H7 (cell line): ENCODE measurements at regions not wholly inside any gene's neighbourhood (a gene's known extent, or its start where the extent isn't known, plus 50 kb on each side); places are given as distances from the start of the nearest gene placed in this dataset.
"Not testable (repeated sequence)": the region's sequence is repeated elsewhere in the genome, so short reads cannot be mapped to it uniquely, and the experiment has no call there.

Experiments
- DNase-seq: peaks from one replicate; pipeline ENCODE4 v3.0.0; 2012
- H3K27me3 ChIP-seq: 2 replicates; pipeline ENCODE4 v1.6.0; 2011; ENCODE audit warnings: mild to moderate bottlenecking, low read length; ENCODE audit not compliant: control insufficient read depth, insufficient read depth
- H3K36me3 ChIP-seq: replicated peaks from 2 replicates; pipeline ENCODE4 v1.5.1; 2011; ENCODE audit warnings: low read length; ENCODE audit not compliant: control insufficient read depth, insufficient read depth
- H3K4me3 ChIP-seq: 2 replicates; pipeline ENCODE4 v1.5.1; 2011; ENCODE audit warnings: low read depth, mild to moderate bottlenecking, control low read depth, low read length, moderate library complexity; ENCODE audit not compliant: insufficient read depth

- no peaks in the 10 kb centered on the region; the same call in 1 of the 2 replicates for H3K27me3 ChIP-seq
- no peak for DNase-seq
- no peak overlapping the region for H3K4me3 ChIP-seq
- no peaks in the 10 kb centered on the region for H3K36me3 ChIP-seq
These were observed 264.9 kb downstream of the TTC8 start for GRCh38 chr14:89089330-89089729.

GRCh38 chr14:89091781-89092180, 267.3 kb downstream of the TTC8 start:
- DNase-seq = no peak
- Histone ChIP-seq H3K36me3 (no peaks in the 10 kb centered on the region), H3K4me3 (no peak overlapping the region), H3K27me3 (no peaks in the 10 kb centered on the region)

- Histone ChIP-seq H3K27me3 (no peaks in the 10 kb centered on the region; the same call in 1 of the 2 replicates), H3K36me3 (no peaks in the 10 kb centered on the region), H3K4me3 (no peak overlapping the region)
- no peak for DNase-seq
These were observed 268.8 kb downstream of the TTC8 start for GRCh38 chr14:89093083-89093730.

- no peaks in the 10 kb centered on the region for H3K36me3 ChIP-seq
- H3K4me3 ChIP-seq = no peak overlapping the region
- no peaks in the 10 kb centered on the region; the same call in 1 of the 2 replicates for H3K27me3 ChIP-seq
- DNase-seq = no peak
These were observed 270.6 kb downstream of the TTC8 start for GRCh38 chr14:89095036-89095435.

GRCh38 chr14:89096946-89097345, 272.5 kb downstream of the TTC8 start:
- Histone ChIP-seq H3K36me3 (no peaks in the 10 kb centered on the region), H3K27me3 (no peaks in the 10 kb centered on the region; the same call in 1 of the 2 replicates), H3K4me3 (no peak overlapping the region)
- DNase-seq = no peak

GRCh38 chr14:89098254-89098653, 273.8 kb downstream of the TTC8 start:
- no peaks in the 10 kb centered on the region for H3K36me3 ChIP-seq
- no peak for DNase-seq
- H3K4me3 ChIP-seq = no peak overlapping the region
- H3K27me3 ChIP-seq = no peaks in the 10 kb centered on the region; the same call in 1 of the 2 replicates

GRCh38 chr14:89104171-89104817, 279.8 kb downstream of the TTC8 start:
- not testable (repeated sequence) for H3K27me3 ChIP-seq, DNase-seq, H3K4me3 ChIP-seq, H3K36me3 ChIP-seq

GRCh38 chr14:89104861-89105260, 280.4 kb downstream of the TTC8 start:
- not testable (repeated sequence) for DNase-seq, H3K27me3 ChIP-seq, H3K36me3 ChIP-seq, H3K4me3 ChIP-seq
